Left ventricle myocardium inferior (tissue), 1 donor: ENCODE measurements at regions not wholly inside any gene's neighbourhood (a gene's known extent, or its start where the extent isn't known, plus 50 kb on each side); places are given as distances from the start of the nearest gene placed in this dataset.

Experiments
- DNase-seq: peaks from one replicate; pipeline ENCODE4 v3.0.0-alpha.2; 2020
- H3K27ac ChIP-seq: fragments of 200-600 bp; replicated peaks from 2 replicates; pipeline ENCODE4 v1.8.0; 2021
- H3K27me3 ChIP-seq: fragments of 200-600 bp; 2 replicates; pipeline ENCODE4 v1.8.0; 2021; ENCODE audit warnings: low read depth
- H3K36me3 ChIP-seq: fragments of 200-600 bp; 2 replicates; pipeline ENCODE4 v1.8.0; 2021
- H3K4me1 ChIP-seq: fragments of 200-600 bp; 2 replicates; pipeline ENCODE4 v1.8.0; 2021
- H3K4me3 ChIP-seq: fragments of 200-600 bp; 2 replicates; pipeline ENCODE4 v1.8.0; 2021; ENCODE audit warnings: mild to moderate bottlenecking, moderate library complexity
- H3K9me3 ChIP-seq: fragments of 200-600 bp; replicated peaks from 2 replicates; pipeline ENCODE4 v1.8.0; 2021
- CTCF ChIP-seq: fragments of 200-600 bp; IDR thresholded peaks from 2 replicates; pipeline ENCODE4 v1.8.0; 2021; ENCODE audit warnings: antibody characterized with exemption, mild to moderate bottlenecking, borderline replicate concordance
- intact Hi-C: fragments of 100-400 bp; cut with micrococcal nuclease; formaldehyde crosslinking; loops from one replicate; pipeline ENCODE4 v1.11.0; 2022
- donor health status: DM: no; HTN: yes; CAD: no; lungs with severe emphysema.

GRCh38 chr3:8218353-8218940 lies 283.2 kb upstream of the LMCD1 start:
- Histone ChIP-seq H3K27me3 (no peaks in the 10 kb centered on the region), H3K27ac (no peak overlapping the region), H3K4me1 (peaks cover 3% of the 10 kb centered on the region), H3K36me3 (no peaks in the 10 kb centered on the region), H3K9me3 (no peaks in the 10 kb centered on the region), H3K4me3 (no peak overlapping the region)
- intact Hi-C loops, result no loop called here
- TF ChIP-seq CTCF, result no peak
- DNase-seq, result no peak

- intact Hi-C loops, result loop anchor here (10.0 kb wide), 1 partner anchor 385 kb away; no protein-coding TSS in a partner anchor
- peaks cover 10% of the 10 kb centered on the region for H3K4me1 ChIP-seq
- no peak for DNase-seq
These were observed 281.3 kb upstream of the LMCD1 start for GRCh38 chr3:8220291-8220690.

GRCh38 chr3:8223766-8224165 lies 277.9 kb upstream of the LMCD1 start:
- H3K4me3 ChIP-seq, result no peak overlapping the region
- TF ChIP-seq CTCF, result no peak
- no peak overlapping the region for H3K27ac ChIP-seq
- DNase-seq, result no peak
- peaks cover 10% of the 10 kb centered on the region for H3K4me1 ChIP-seq
- H3K9me3 ChIP-seq, result no peaks in the 10 kb centered on the region
- H3K36me3 ChIP-seq, result no peaks in the 10 kb centered on the region
- no peaks in the 10 kb centered on the region for H3K27me3 ChIP-seq
- intact Hi-C loops, result loop anchor here (10.0 kb wide), 1 partner anchor 389 kb away; no protein-coding TSS in a partner anchor

More at GRCh38 chr3:8220291-8220690, 281.3 kb upstream of the LMCD1 start:
- Histone ChIP-seq H3K36me3 (no peaks in the 10 kb centered on the region), H3K27ac (no peak overlapping the region), H3K4me3 (no peak overlapping the region), H3K9me3 (no peaks in the 10 kb centered on the region), H3K27me3 (no peaks in the 10 kb centered on the region)
- TF ChIP-seq CTCF, result no peak

GRCh38 chr3:8224941-8225340 lies 276.7 kb upstream of the LMCD1 start:
- Histone ChIP-seq H3K27me3 (no peaks in the 10 kb centered on the region), H3K36me3 (no peaks in the 10 kb centered on the region), H3K4me1 (peaks cover 10% of the 10 kb centered on the region), H3K9me3 (no peaks in the 10 kb centered on the region), H3K27ac (no peak overlapping the region), H3K4me3 (no peak overlapping the region)
- DNase-seq, result no peak
- intact Hi-C loops, result loop anchor here (10.0 kb wide), 1 partner anchor 390 kb away; no protein-coding TSS in a partner anchor
- TF ChIP-seq CTCF, result no peak

DNA sequence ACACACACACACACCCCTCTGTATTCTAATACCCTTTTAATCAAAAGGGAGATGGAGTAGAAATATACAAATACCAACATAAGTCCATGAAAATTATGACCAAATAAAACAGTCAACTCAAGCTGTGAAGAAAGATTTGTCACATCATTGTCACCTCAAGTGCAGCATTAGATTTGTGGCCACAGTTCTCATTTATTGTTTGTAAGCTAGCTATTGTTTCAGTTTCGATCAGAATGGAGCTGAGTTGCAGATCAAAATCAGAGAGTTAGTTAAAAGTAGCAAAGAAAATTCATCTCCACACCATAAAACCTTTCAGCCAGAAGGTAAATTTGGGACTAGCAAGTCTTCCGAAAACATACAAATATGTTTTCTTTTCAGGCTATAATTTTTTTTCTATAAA lies 267.7 kb upstream of the LMCD1 start:
- H3K27me3 ChIP-seq, result no peaks in the 10 kb centered on the region
- intact Hi-C loops, result no loop called here

More for the DNA sequence above, 267.7 kb upstream of the LMCD1 start:
- no peak overlapping the region for H3K4me3 ChIP-seq
- H3K4me1 ChIP-seq, result peaks cover 10% of the 10 kb centered on the region
- no peaks in the 10 kb centered on the region for H3K9me3 ChIP-seq
- no peak for DNase-seq
- no peak for TF ChIP-seq CTCF
- no peaks in the 10 kb centered on the region for H3K36me3 ChIP-seq
- no peak overlapping the region for H3K27ac ChIP-seq
